ENCODE measurements at regions not wholly inside any gene's neighbourhood (a gene's known extent, or its start where the extent isn't known, plus 50 kb on each side); places are given as distances from the start of the nearest gene placed in this dataset.

GRCh38 chr6:112613410-112613809 is 266.3 kb downstream of the RFPL4B start:
- TF ChIP-seq, protein P1, sequence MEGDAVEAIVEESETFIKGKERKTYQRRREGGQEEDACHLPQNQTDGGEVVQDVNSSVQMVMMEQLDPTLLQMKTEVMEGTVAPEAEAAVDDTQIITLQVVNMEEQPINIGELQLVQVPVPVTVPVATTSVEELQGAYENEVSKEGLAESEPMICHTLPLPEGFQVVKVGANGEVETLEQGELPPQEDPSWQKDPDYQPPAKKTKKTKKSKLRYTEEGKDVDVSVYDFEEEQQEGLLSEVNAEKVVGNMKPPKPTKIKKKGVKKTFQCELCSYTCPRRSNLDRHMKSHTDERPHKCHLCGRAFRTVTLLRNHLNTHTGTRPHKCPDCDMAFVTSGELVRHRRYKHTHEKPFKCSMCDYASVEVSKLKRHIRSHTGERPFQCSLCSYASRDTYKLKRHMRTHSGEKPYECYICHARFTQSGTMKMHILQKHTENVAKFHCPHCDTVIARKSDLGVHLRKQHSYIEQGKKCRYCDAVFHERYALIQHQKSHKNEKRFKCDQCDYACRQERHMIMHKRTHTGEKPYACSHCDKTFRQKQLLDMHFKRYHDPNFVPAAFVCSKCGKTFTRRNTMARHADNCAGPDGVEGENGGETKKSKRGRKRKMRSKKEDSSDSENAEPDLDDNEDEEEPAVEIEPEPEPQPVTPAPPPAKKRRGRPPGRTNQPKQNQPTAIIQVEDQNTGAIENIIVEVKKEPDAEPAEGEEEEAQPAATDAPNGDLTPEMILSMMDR (IDR thresholded peaks at IDR 0.05), result no peak
- TF ChIP-seq POLR2A (IDR thresholded peaks at IDR 0.05), result no peak
